Astrocyte (in vitro differentiated cells and primary cell): ENCODE measurements at regions not wholly inside any gene's neighbourhood (a gene's known extent, or its start where the extent isn't known, plus 50 kb on each side); places are given as distances from the start of the nearest gene placed in this dataset.

Experiments used
- EZH2 ChIP-seq: IDR thresholded peaks from 2 replicates; pipeline ENCODE4 v1.6.1; 2012; ENCODE audit warnings: mild to moderate bottlenecking, low read length, inconsistent platforms; ENCODE audit not compliant: insufficient read depth
- TF ChIP-seq, protein P1 (sequence below): IDR thresholded peaks from 2 replicates; pipeline ENCODE4 v1.5.1; 2011; ENCODE audit warnings: low read depth, mild to moderate bottlenecking, inconsistent platforms, low read length, moderate library complexity; ENCODE audit not compliant: insufficient read depth

DNA sequence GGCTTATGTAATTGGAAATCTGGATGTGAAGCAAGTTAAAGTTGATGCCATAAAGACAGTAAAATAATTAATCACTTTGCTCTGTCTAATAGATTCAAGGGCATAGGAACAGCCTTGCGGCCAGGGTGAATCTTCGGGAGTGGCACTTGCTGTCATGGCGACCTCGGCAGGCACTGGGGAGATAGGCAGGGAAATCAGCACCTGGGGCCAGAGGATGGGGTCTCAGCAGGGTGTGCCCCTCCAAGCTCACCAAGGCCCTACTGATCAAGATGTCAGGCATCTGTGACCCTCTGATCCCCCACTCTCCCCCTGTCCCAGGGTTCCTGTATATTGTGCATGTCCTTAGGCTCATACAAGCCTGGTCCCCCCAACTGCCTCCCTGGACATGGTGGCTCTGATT lies 187.3 kb downstream of the MELK start:
- TF ChIP-seq, protein P1, sequence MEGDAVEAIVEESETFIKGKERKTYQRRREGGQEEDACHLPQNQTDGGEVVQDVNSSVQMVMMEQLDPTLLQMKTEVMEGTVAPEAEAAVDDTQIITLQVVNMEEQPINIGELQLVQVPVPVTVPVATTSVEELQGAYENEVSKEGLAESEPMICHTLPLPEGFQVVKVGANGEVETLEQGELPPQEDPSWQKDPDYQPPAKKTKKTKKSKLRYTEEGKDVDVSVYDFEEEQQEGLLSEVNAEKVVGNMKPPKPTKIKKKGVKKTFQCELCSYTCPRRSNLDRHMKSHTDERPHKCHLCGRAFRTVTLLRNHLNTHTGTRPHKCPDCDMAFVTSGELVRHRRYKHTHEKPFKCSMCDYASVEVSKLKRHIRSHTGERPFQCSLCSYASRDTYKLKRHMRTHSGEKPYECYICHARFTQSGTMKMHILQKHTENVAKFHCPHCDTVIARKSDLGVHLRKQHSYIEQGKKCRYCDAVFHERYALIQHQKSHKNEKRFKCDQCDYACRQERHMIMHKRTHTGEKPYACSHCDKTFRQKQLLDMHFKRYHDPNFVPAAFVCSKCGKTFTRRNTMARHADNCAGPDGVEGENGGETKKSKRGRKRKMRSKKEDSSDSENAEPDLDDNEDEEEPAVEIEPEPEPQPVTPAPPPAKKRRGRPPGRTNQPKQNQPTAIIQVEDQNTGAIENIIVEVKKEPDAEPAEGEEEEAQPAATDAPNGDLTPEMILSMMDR = no peak
- no peak for TF ChIP-seq EZH2
